Sigmoid colon (tissue), 4 donors: ENCODE measurements at regions not wholly inside any gene's neighbourhood (a gene's known extent, or its start where the extent isn't known, plus 50 kb on each side); places are given as distances from the start of the nearest gene placed in this dataset.

ENCODE experiments used
- POLR2A ChIP-seq, 2 donors: fragments of 450-650 bp; IDR thresholded peaks; one replicate each; pipeline ENCODE4 v1.6.1; 2016; ENCODE audit warnings: antibody characterized with exemption in 2 of 2, mild to moderate bottlenecking in 2 of 2, moderate library complexity in 2 of 2
- POLR2AphosphoS5 ChIP-seq, 4 donors: sonication (generic); formaldehyde crosslinking; IDR thresholded peaks; one replicate each; pipeline ENCODE4 v1.6.1; 2017; ENCODE audit warnings: antibody characterized with exemption in 4 of 4
- TF ChIP-seq, protein P1 (sequence below), 4 experiments: fragments of 450-650 bp in 3 of 4; fragments of 200-600 bp in 1 of 4; IDR thresholded peaks; one replicate each; pipeline ENCODE4 v1.5.1; 2016 to 2019; ENCODE audit warnings: antibody characterized with exemption in 4 of 4, mild to moderate bottlenecking in 3 of 4, moderate library complexity in 2 of 4

- TF ChIP-seq, protein P1, sequence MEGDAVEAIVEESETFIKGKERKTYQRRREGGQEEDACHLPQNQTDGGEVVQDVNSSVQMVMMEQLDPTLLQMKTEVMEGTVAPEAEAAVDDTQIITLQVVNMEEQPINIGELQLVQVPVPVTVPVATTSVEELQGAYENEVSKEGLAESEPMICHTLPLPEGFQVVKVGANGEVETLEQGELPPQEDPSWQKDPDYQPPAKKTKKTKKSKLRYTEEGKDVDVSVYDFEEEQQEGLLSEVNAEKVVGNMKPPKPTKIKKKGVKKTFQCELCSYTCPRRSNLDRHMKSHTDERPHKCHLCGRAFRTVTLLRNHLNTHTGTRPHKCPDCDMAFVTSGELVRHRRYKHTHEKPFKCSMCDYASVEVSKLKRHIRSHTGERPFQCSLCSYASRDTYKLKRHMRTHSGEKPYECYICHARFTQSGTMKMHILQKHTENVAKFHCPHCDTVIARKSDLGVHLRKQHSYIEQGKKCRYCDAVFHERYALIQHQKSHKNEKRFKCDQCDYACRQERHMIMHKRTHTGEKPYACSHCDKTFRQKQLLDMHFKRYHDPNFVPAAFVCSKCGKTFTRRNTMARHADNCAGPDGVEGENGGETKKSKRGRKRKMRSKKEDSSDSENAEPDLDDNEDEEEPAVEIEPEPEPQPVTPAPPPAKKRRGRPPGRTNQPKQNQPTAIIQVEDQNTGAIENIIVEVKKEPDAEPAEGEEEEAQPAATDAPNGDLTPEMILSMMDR (IDR thresholded peaks at IDR 0.05), result no peak
- TF ChIP-seq POLR2A (IDR thresholded peaks at IDR 0.05) (no peak), POLR2AphosphoS5 (IDR thresholded peaks at IDR 0.05) (no peak)
Observed at GRCh38 chr5:124637011-124637410, 109.4 kb downstream of the ZNF608 start.
